Activated B cell treated with CpG ODN at 0.5 μM for 24 hours (primary cell): ENCODE measurements at regions not wholly inside any gene's neighbourhood (a gene's known extent, or its start where the extent isn't known, plus 50 kb on each side); places are given as distances from the start of the nearest gene placed in this dataset.
A peak's percentile ranks its signal among the peaks of the same experiment; 100 is the strongest.

Source experiments
- ATAC-seq: fragments of 200-7000 bp; cut with Tn5 transposase; one replicate; pipeline ENCODE4 v1.10.0; 2021; ENCODE audit warnings: low read depth, mild to moderate bottlenecking, moderate library complexity
- CTCF ChIA-PET: fragments of 350-600 bp; sonication (Branson Sonifier 250); formaldehyde crosslinking; loops from one replicate; lab custom pipeline; 2021; ENCODE audit warnings: antibody characterized with exemption; lab: Charles Lee
- POLR2A ChIA-PET: fragments of 350-600 bp; sonication (Branson Sonifier 250); formaldehyde crosslinking; loops from one replicate; lab custom pipeline; 2021; ENCODE audit warnings: antibody characterized with exemption; lab: Charles Lee
- DNase-seq: peaks from one replicate; pipeline ENCODE4 v3.0.0; 2022
- H3K27ac Mint-ChIP-seq: one replicate; pipeline ENCODE4 v1.8.0; 2020; ENCODE audit warnings: mixed read lengths
- H3K27me3 Mint-ChIP-seq: one replicate; pipeline ENCODE4 v1.8.0; 2021; ENCODE audit warnings: mixed read lengths
- H3K36me3 Mint-ChIP-seq: one replicate; pipeline ENCODE4 v1.8.0; 2021; ENCODE audit warnings: low read depth, mixed read lengths
- H3K4me1 Mint-ChIP-seq: one replicate; pipeline ENCODE4 v1.8.0; 2021; ENCODE audit warnings: mixed read lengths
- H3K4me3 Mint-ChIP-seq: one replicate; pipeline ENCODE4 v1.8.0; 2020; ENCODE audit warnings: mild to moderate bottlenecking, mixed read lengths
- H3K9me3 Mint-ChIP-seq: one replicate; pipeline ENCODE4 v1.8.0; 2020; ENCODE audit warnings: mixed read lengths
- CTCF ChIP-seq: fragments of 200-600 bp; IDR thresholded peaks from one replicate; pipeline ENCODE4 v1.8.0; 2022; ENCODE audit warnings: antibody characterized with exemption, mild to moderate bottlenecking
- intact Hi-C: fragments of 100-400 bp; cut with micrococcal nuclease; formaldehyde crosslinking; loops from one replicate; pipeline ENCODE4 v1.15.1; 2024

DNA sequence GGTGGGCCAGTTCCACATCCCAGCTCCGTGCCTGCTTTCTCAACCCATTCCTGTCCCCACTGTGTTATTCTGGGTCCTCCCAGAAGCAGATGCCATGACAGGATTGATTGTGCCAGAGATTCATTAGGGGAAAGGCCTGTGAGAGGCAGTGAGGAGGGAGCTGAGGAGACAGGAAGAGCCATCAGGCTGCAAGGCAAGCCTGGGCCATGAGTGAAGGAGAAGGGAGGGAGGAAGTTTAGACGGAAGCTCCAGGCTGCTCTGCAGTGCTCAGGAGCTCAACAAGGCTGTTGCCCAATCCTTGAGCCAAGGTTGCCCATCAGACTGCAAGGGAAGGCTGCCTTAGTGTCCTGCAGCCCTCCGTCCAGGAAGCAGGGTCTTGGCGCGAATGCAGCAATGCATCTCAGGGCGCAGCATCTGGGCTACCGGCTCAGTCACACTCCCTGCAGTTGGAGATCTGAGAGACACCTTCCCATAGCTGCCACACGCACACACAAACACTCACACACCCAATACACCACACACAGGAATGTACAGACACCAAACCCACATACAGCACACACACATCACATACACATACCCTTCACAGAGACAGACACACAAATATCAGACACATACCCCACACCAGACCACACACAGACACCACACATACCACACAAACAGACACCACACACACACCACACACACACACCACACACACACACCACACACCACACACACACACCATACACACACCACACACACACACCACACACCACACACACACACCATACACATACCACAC is 139.5 kb upstream of the NDUFV2 start:
- POLR2A ChIA-PET: no interaction called here
- peaks cover 16% of the 10 kb centered on the region for H3K4me1 Mint-ChIP-seq
- DNase-seq: no peak
- no peak overlapping the region for H3K4me3 Mint-ChIP-seq
- intact Hi-C loops: no loop called here
- no peak for ATAC-seq
- H3K27ac Mint-ChIP-seq: no peak overlapping the region
- no peaks in the 10 kb centered on the region for H3K27me3 Mint-ChIP-seq
- H3K9me3 Mint-ChIP-seq: no peaks in the 10 kb centered on the region
- H3K36me3 Mint-ChIP-seq: no peaks in the 10 kb centered on the region
- CTCF ChIA-PET: interaction anchor here (0.7 kb wide), 1 partner anchor 266 kb away, joined by 3 read pairs; no protein-coding TSS in a partner anchor
- no peak for TF ChIP-seq CTCF

DNA sequence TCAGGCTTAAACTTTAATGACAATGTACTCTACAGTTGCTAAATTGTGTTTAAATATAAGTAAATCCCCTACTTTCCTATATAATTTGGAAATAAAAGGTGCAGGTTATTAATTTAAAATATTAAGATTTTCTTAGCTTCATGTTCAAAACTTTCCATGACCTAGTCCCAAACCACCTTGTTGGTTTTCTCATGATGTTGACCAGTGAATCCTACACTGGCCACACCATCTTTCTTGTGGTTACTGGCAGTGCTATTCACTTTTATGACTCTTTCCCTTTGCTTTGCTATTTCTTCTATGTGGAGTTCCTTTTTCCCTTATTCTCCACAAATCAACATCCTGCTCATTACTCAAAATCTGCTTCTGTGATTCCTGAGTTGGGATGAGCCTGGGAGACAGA is 138.6 kb upstream of the NDUFV2 start:
- ChIA-PET CTCF (no interaction called here), POLR2A (no interaction called here)
- ATAC-seq (no peak), DNase-seq (no peak)
- Mint-ChIP-seq H3K4me1 (peaks cover 16% of the 10 kb centered on the region), H3K4me3 (no peak overlapping the region), H3K9me3 (no peaks in the 10 kb centered on the region), H3K36me3 (no peaks in the 10 kb centered on the region), H3K27ac (no peak overlapping the region), H3K27me3 (no peaks in the 10 kb centered on the region)
- no peak for TF ChIP-seq CTCF
- intact Hi-C loops: no loop called here

DNA sequence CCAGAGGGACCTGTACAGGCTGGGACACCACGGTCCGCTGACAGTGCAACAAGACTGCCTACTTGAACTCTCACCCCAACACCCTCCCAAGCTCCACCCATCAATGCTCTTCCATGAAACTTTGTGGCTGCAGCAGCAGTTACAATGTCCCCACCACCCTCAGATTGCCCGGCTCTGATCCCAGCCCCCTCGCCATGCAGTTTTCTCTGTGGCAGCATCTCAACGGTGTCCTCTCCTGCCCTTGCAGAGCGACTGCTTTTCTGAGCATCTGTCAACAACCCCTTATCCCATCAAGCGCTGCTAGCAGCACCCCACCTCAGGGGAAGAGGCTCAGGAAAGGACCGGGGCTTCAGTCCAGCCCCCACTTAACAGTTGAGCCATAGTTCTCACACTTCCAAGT is 137.1 kb upstream of the NDUFV2 start:
- DNase-seq (no peak), ATAC-seq (no peak)
- ChIA-PET CTCF (no interaction called here), POLR2A (no interaction called here)
- Mint-ChIP-seq H3K4me1 (peaks cover 16% of the 10 kb centered on the region), H3K36me3 (no peaks in the 10 kb centered on the region), H3K9me3 (no peaks in the 10 kb centered on the region), H3K27me3 (no peaks in the 10 kb centered on the region), H3K4me3 (no peak overlapping the region), H3K27ac (no peak overlapping the region)
- TF ChIP-seq CTCF: no peak
- intact Hi-C loops: no loop called here

GRCh38 chr18:8966821-8967220 is 135.7 kb upstream of the NDUFV2 start:
- peak overlapping the region; percentile 17 for H3K4me3 Mint-ChIP-seq
- intact Hi-C loops: no loop called here
- no peaks in the 10 kb centered on the region for H3K9me3 Mint-ChIP-seq
- POLR2A ChIA-PET: no interaction called here
- CTCF ChIA-PET: interaction anchor here (0.6 kb wide), 1 partner anchor 45 kb away, joined by 3 read pairs; no protein-coding TSS in a partner anchor
- no peak for TF ChIP-seq CTCF
- no peak for DNase-seq
- H3K36me3 Mint-ChIP-seq: no peaks in the 10 kb centered on the region
- ATAC-seq: peak; percentile 70
- H3K27ac Mint-ChIP-seq: peak overlapping the region; percentile 62
- no peaks in the 10 kb centered on the region for H3K27me3 Mint-ChIP-seq
- H3K4me1 Mint-ChIP-seq: peaks cover 16% of the 10 kb centered on the region

DNA sequence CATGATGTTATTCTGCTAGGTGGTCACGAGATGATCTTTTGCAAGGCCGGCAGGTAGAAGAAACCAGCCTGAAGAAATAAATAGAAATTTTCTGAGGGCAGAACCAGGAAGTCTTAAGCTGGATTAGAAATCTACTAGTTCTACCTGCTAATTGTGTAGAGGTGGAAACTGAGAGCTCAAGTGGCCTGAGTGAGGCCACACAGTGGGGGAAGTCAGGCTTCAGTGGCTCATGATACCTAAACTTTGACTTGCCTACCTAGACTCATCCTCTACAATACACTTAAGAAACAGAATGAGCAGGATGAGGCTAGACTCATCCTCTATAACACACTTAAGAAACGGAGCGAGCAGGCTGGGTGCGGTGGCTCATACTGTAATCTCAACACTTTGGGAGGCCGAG is 134.9 kb upstream of the NDUFV2 start:
- no peak for DNase-seq
- no peaks in the 10 kb centered on the region for H3K27me3 Mint-ChIP-seq
- no peak for ATAC-seq
- H3K27ac Mint-ChIP-seq: no peak overlapping the region
- H3K9me3 Mint-ChIP-seq: no peaks in the 10 kb centered on the region
- peaks cover 16% of the 10 kb centered on the region for H3K4me1 Mint-ChIP-seq
- no peak overlapping the region for H3K4me3 Mint-ChIP-seq
- H3K36me3 Mint-ChIP-seq: no peaks in the 10 kb centered on the region
- CTCF ChIA-PET: no interaction called here
- no peak for TF ChIP-seq CTCF
- POLR2A ChIA-PET: no interaction called here
- intact Hi-C loops: no loop called here
